Kidney capillary endothelial cell (primary cell): ENCODE measurements at regions not wholly inside any gene's neighbourhood (a gene's known extent, or its start where the extent isn't known, plus 50 kb on each side); places are given as distances from the start of the nearest gene placed in this dataset.
"Not testable (repeated sequence)": the region's sequence is repeated elsewhere in the genome, so short reads cannot be mapped to it uniquely, and the experiment has no call there.

Experiments
- DNase-seq: peaks from one replicate; pipeline ENCODE4 v3.0.0-alpha.2; 2018; ENCODE audit warnings: low spot score

- DNase-seq: no peak
Measured at GRCh38 chr7:409339-410281, 110.0 kb downstream of the PDGFA start.

GRCh38 chr7:410395-410910 is 109.2 kb downstream of the PDGFA start:
- DNase-seq: no peak

DNA sequence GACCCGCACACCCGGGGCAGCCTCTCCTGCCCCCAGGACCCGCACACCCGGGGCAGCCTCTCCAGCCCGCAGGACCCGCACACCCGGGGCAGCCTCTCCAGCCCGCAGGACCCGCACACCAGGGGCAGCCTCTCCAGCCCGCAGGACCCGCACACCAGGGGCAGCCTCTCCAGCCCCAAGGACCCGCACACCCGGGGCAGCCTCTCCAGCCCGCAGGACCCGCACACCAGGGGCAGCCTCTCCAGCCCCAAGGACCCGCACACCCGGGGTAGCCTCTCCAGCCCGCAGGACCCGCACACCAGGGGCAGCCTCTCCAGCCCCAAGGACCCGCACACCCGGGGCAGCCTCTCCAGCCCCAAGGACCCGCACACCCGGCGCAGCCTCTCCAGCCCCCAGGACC is 108.5 kb downstream of the PDGFA start:
- DNase-seq: not testable (repeated sequence)

DNA sequence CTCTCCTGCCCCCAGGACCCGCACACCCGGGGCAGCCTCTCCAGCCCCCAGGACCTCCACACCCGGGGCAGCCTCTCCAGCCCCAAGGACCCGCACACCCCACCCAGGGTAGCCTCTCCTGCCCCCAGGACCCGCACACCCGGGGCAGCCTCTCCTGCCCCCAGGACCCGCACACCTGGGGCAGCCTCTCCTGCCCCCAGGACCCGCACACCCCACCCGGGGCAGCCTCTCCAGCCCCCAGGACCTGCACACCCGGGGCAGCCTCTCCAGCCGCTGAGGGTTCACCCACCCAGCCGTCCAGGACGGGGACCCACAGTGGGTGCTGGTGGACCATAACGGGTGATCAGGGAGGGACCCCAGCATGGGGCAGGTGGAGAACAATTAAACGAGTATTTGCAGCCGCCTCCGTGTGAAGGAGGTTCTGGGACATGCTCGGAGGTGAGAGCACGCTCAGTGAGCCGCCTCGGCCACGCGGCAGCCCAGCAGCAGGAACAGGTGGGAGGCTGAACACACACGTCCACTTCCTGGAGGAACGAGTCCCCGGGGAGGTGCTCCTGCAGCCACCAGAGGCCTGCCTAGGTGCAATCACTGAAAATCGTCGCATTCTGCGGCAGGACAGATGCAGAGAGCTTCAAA is 107.9 kb downstream of the PDGFA start:
- no peak for DNase-seq

GRCh38 chr7:412313-412710 is 107.3 kb downstream of the PDGFA start:
- DNase-seq: no peak

DNA sequence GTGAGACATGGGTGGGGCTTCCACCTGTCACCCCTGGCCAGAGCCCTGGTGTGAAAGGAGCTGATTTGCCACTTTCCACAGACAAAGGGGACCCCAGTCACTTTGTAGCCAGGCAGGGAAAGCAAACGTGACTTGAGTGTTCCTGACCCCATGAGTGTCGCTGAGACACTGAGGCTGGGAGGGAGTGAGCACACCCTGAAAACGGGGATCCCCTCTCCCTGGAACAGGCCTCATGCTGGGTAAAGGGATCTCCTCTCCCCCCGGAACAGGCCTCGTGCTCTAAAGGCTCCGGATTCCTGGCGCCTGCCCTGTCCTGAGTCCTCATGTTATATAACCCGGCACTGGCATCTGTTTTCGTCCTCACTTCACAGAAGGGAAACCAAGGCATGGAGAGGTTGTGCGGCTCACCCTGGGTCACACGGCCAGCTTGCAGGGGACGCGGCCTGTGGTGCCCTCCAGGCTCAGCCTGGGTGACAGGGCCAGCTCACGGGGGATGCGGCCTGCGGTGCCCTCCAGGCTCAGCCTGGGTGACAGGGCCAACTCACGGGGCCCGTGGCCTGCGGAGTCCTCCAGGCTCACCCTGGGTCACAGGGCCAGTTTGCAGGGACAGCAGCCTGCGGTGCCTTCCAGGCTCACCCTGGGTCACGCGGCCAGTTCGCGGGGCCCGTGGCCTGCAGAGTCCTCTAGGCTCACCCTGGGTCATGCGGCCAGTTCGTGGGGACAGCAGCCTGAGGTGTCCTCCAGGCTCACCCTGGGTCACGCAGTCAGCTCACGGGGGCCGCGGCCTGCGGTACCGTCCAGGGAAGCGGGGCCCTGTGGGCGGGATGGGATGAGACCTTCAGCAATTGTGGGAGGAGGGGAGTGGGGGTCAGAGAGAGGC is 104.7 kb downstream of the PDGFA start:
- no peak for DNase-seq

DNA sequence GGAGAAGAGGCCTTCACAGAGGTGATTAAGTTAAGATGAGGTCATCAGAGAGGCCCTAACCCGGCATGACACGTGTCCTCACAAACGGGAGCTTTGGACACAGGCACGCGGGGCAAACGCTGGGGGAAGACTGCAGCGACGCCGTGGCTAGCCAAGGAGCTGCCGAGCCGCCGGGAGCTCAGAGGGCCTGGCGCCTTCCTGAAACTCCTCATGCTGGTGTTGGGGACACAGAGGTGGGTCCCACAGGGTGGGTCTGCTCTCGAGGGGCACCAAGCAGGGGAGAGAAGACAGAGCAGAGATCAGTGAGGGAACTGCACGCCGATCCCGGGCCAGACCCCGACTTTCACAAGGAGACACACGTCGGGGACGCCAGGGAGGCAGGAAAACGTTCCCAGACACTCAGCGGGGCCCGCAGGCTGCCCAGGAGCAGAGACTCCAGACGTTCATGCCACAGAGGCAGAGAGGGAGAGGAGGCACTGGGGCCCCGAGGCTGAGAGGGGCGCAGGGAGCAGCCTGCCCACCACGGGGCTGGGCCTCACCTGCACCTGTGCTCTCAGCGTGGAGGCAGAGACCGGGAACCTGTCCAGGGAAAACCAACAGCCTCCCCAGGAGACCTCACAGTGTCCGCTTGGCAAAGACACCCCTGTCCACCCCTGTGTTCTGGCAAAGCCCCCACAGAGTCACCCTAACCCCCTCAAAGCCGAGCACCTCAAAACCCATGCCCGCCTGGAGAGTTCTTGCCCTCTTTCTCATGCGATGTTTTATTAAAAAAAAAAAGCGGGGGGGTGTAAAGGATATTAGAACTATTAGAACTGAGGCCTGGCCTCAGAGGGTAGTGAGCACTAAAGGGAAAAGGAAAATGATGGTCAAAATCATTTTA is 103.8 kb downstream of the PDGFA start:
- no peak for DNase-seq

GRCh38 chr7:416761-417624 is 102.7 kb downstream of the PDGFA start:
- DNase-seq: no peak

GRCh38 chr7:417625-417889 is 102.1 kb downstream of the PDGFA start:
- no peak for DNase-seq

GRCh38 chr7:417973-418601 is 101.6 kb downstream of the PDGFA start:
- no peak for DNase-seq

- DNase-seq: no peak
Measured at GRCh38 chr7:418636-419280, 100.9 kb downstream of the PDGFA start.

- no peak for DNase-seq
Measured at GRCh38 chr7:420142-421093, 99.2 kb downstream of the PDGFA start.

DNA sequence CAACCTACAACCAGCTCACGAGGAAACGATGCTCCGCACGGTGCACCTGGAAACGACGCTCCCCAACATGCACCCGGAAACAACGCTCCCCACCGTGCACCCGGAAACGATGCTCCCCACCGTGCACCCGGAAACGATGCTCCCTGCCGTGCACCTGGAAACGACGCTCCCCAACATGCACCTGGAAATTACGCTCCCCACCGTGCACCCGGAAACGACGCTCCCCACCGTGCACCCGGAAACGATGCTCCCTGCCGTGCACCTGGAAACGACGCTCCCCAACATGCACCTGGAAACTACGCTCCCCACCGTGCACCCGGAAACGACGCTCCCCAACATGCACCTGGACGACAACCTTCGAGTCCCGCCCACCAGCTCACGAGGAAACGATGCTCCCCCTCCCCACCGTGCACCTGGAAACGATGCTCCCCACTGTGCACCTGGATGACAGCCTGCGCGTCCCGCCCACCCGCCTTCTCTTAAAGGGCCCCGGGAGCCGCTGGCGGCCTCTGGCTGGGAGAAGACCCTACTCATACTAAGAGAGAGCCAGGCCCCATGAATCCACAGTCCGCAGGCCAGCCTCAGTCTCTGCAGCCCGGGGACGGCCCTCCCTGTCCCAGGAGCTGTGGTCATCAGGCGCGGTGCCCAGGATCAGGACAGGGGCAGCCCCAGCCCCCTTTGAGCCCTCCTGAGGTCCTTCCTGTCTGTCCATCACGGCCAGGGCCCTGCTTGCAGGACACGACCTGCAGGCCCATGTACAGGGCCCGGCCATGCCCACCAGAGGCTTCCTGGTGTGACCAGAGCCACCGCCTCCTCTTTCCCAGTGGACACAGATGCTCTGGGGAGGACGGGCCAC is 98.3 kb downstream of the PDGFA start:
- no peak for DNase-seq

- DNase-seq: no peak
Measured at GRCh38 chr7:422191-422885, 97.3 kb downstream of the PDGFA start.

GRCh38 chr7:422886-423225 is 96.8 kb downstream of the PDGFA start:
- no peak for DNase-seq

DNA sequence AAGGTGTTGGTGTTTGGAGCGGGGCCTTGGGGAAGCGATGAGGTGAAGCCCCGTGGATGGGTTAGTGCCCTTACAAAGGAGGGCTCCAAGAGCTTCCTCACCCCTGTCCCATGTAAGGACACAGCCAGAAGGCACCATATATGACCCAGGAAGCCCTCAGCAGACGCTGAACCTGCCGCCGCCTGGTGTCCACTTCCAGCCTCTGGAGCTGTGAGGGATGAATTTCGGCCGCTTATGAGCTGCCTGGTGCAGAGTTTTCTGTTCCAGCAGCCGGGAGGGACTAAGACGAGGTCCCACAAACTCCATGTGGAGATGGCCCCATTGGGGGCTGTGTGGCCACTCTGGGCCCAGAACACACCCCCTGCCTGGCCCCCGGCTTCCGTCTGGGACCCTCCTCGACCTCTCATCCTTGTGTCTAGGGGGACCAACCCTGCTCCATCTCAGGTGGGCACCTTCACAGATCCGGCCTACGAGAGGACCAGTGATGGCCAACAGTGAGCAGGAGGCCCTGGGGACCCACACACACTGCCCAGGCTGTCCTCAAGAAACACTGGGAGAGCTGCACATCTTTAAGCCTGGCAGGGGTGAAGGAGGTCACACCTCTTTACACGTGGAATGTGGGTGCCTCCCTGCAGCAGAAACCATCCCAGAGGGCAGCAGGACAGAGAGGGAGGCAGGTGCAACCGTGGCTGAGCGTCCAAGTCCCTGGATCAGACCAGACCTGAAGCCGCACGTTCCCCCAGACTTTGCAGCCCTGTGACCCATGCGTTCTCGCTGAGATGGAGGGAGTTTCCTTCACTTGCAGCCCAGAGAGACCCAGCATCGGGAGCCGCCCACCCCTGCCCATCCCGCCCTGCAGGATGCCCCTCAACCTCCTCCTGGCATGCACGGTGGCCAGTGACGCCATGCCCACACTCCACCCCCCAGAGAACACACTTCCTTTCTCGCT is 96.1 kb downstream of the PDGFA start:
- DNase-seq: no peak
